IMR-90 (cell line): ENCODE measurements at regions not wholly inside any gene's neighbourhood (a gene's known extent, or its start where the extent isn't known, plus 50 kb on each side); places are given as distances from the start of the nearest gene placed in this dataset.

Source experiments
- ATAC-seq: fragments of 200-7000 bp; cut with Tn5 transposase; 2 replicates; pipeline ENCODE4 v1.9.1; 2020; ENCODE audit warnings: low read depth, mild to moderate bottlenecking, moderate library complexity
- BruUV-seq: library from RNA; stranded (reverse); fragments of 400-500 nt; replicated peaks from 2 replicates; lab custom pipeline; 2021; lab: Mats Ljungman, UMichigan
- CTCF ChIA-PET: fragments of 300-600 bp; formaldehyde crosslinking; extraction: SDS; loops from one replicate; lab custom pipeline; 2021; ENCODE audit warnings: antibody characterized with exemption; lab: Yijun Ruan, JAX
- POLR2A ChIA-PET: fragments of 300-600 bp; sonication (Branson Sonifier 250); formaldehyde crosslinking; loops from one replicate; lab custom pipeline; 2022; ENCODE audit warnings: antibody characterized with exemption; ENCODE audit not compliant: unreplicated experiment; lab: Charles Lee
- DNase-seq: peaks from one replicate; pipeline ENCODE4 v3.0.0; 2013
- H2AFZ ChIP-seq: replicated peaks from 2 replicates; pipeline ENCODE3; 2013; ENCODE audit warnings: low read length, mild to moderate bottlenecking; ENCODE audit not compliant: poor library complexity
- H2AK5ac ChIP-seq: 2 replicates; pipeline ENCODE4 v1.6.1; 2013; ENCODE audit warnings: low read depth, low read length, inconsistent platforms
- H2AK9ac ChIP-seq: replicated peaks from 2 replicates; pipeline ENCODE3; 2013; ENCODE audit warnings: mild to moderate bottlenecking, low read depth, low read length, moderate library complexity; ENCODE audit not compliant: poor library complexity
- H2BK120ac ChIP-seq: 2 replicates; pipeline ENCODE4 v1.6.1; 2013; ENCODE audit warnings: low read depth, low read length, inconsistent platforms
- H2BK15ac ChIP-seq: 3 replicates; pipeline ENCODE4 v1.6.1; 2013; ENCODE audit warnings: low read depth, low read length, inconsistent platforms
- H2BK20ac ChIP-seq: 2 replicates; pipeline ENCODE4 v1.6.1; 2013; ENCODE audit warnings: low read depth, mild to moderate bottlenecking, inconsistent platforms, low read length, moderate library complexity
- H2BK5ac ChIP-seq: 2 replicates; pipeline ENCODE4 v1.6.1; 2013; ENCODE audit warnings: mild to moderate bottlenecking, low read depth, low read length, inconsistent platforms; ENCODE audit not compliant: poor library complexity, severe bottlenecking
- H3K14ac ChIP-seq: replicated peaks from 2 replicates; pipeline ENCODE4 v1.6.1; 2013; ENCODE audit warnings: low read depth, low read length, inconsistent platforms
- H3K18ac ChIP-seq: 2 replicates; pipeline ENCODE4 v1.6.1; 2013; ENCODE audit warnings: low read depth, low read length, control low read depth
- H3K23ac ChIP-seq: 2 replicates; pipeline ENCODE4 v1.6.1; 2013; ENCODE audit warnings: low read depth, low read length, inconsistent platforms
- H3K27ac ChIP-seq: 2 replicates; pipeline ENCODE4 v1.5.1; 2013; ENCODE audit warnings: mild to moderate bottlenecking, control low read depth, low read length; ENCODE audit not compliant: insufficient read depth
- H3K27me3 ChIP-seq: 2 replicates; pipeline ENCODE4 v1.6.1; 2013; ENCODE audit warnings: low read length; ENCODE audit not compliant: control insufficient read depth, insufficient read depth
- H3K36me3 ChIP-seq: 2 replicates; pipeline ENCODE4 v1.6.1; 2013; ENCODE audit warnings: low read length, mixed read lengths; ENCODE audit not compliant: control insufficient read depth, insufficient read depth
- H3K4ac ChIP-seq: 2 replicates; pipeline ENCODE4 v1.6.1; 2013; ENCODE audit warnings: low read depth, low read length, inconsistent platforms
- H3K4me1 ChIP-seq: 2 replicates; pipeline ENCODE4 v1.6.1; 2013; ENCODE audit warnings: low read length, mixed read lengths; ENCODE audit not compliant: control insufficient read depth, insufficient read depth
- H3K4me2 ChIP-seq: 2 replicates; pipeline ENCODE4 v1.6.1; 2013; ENCODE audit warnings: low read depth, mild to moderate bottlenecking, control low read depth, low read length, moderate library complexity
- H3K4me3 ChIP-seq: 2 replicates; pipeline ENCODE4 v1.5.1; 2013; ENCODE audit warnings: low read depth, mild to moderate bottlenecking, control low read depth, low read length, moderate library complexity; ENCODE audit not compliant: insufficient read depth
- H3K56ac ChIP-seq: 2 replicates; pipeline ENCODE4 v1.6.1; 2013; ENCODE audit warnings: low read length, inconsistent platforms; ENCODE audit not compliant: insufficient read depth; ENCODE audit errors: extremely low read depth
- H3K79me1 ChIP-seq, 2 experiments: 2 replicates each; pipeline ENCODE4 v1.6.1; 2013; ENCODE audit warnings: low read length in 2 of 2, inconsistent platforms in 1 of 2, low read depth in 1 of 2
- H3K9ac ChIP-seq: 2 replicates; pipeline ENCODE4 v1.6.1; 2013; ENCODE audit warnings: low read depth, low read length, control low read depth
- H3K9me1 ChIP-seq: 2 replicates; pipeline ENCODE4 v1.6.1; 2013; ENCODE audit warnings: low read length, inconsistent platforms; ENCODE audit not compliant: insufficient read depth
- H3K9me3 ChIP-seq: 2 replicates; pipeline ENCODE4 v1.6.1; 2013; ENCODE audit warnings: low read length; ENCODE audit not compliant: control insufficient read depth, insufficient read depth
- H4K20me1 ChIP-seq: 2 replicates; pipeline ENCODE4 v1.6.1; 2013; ENCODE audit warnings: low read length, inconsistent platforms; ENCODE audit not compliant: insufficient read depth
- H4K5ac ChIP-seq: 2 replicates; pipeline ENCODE4 v1.6.1; 2013; ENCODE audit warnings: mild to moderate bottlenecking, low read depth, low read length, control low read depth
- H4K8ac ChIP-seq, 2 experiments: 2 replicates each; pipeline ENCODE4 v1.6.1; 2013; ENCODE audit warnings: low read depth in 2 of 2, low read length in 2 of 2, control low read depth in 1 of 2, inconsistent platforms in 1 of 2
- H4K91ac ChIP-seq: 2 replicates; pipeline ENCODE4 v1.6.1; 2013; ENCODE audit warnings: low read depth, low read length, inconsistent platforms; ENCODE audit not compliant: insufficient read depth
- CEBPB ChIP-seq: IDR thresholded peaks from 2 replicates; pipeline ENCODE4 v1.6.1; 2012; ENCODE audit warnings: low read depth, low read length, improper control_type of control experiment
- MAZ ChIP-seq: IDR thresholded peaks from 2 replicates; pipeline ENCODE4 v1.6.1; 2012; ENCODE audit warnings: low read depth, mild to moderate bottlenecking, low read length, improper control_type of control experiment, moderate library complexity, borderline replicate concordance
- WGBS, 2 experiments: methylation state at CpG; one replicate each; pipeline versions ENCODE4 v1.1.5 to v1.1.7; 2013; ENCODE audit warnings: missing lambda C conversion rate in 2 of 2; ENCODE audit not compliant: insufficient read length in 1 of 2; ENCODE audit errors: extremely low coverage in 2 of 2; 5-methylcytosine and 5-hydroxymethylcytosine counted together
- dilution Hi-C: fragments of 300-500 bp; cut with HindIII; formaldehyde crosslinking; loops from one replicate; pipeline ENCODE4 v1.14.3; 2018; ENCODE audit warnings: low sequenced_read_pairs; ENCODE audit not compliant: unreplicated experiment
- in situ Hi-C: fragments of 300-500 bp; cut with MboI; formaldehyde crosslinking; loops from 3 replicates; pipeline ENCODE4 v1.14.3; 2019; ENCODE audit warnings: low sequenced_read_pairs, inconsistent platforms, mixed read lengths
- intact Hi-C: fragments of 100-400 bp; cut with micrococcal nuclease; formaldehyde crosslinking; loops from 2 replicates; pipeline ENCODE4 v1.10.0; 2022

DNA sequence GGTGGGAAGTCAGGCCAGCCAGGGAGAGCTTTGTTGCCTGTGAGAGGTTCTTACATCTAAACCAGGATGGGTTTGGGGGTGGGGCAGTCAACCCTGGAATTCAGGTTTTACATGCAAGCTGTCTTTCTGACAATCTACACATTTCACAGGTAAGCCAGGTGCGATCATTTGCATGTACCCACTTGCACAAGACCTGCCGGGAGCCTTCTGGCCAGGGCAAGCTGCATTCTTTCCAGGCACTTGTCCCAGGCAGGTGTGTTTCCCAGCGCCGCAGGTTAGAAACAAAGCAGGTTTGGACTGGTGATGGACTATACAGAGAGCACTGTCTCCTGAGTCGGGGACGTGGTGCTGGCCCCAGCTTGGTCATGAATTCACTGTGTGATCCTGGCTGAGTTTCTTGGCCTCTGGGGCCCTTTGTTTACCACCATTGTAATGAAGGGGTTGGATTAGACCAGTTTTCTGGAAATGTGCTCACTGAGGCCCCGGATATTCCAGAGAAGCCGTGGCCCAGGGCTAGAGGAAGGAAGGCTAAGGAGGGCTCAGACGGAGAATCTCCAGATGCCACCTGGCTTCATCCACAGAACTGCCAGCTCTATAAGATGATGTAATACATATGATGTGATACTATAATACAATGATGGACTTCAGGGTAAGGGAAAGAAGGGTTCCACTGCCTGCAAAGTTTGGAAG is 205.2 kb upstream of the SVIL start:
- intact Hi-C loops (no loop called here), in situ Hi-C loops (no loop called here), dilution Hi-C loops (no loop called here)
- Histone ChIP-seq H3K56ac (no peak overlapping the region), H3K27me3 (peaks cover 12% of the 10 kb centered on the region), H3K79me1 (no peaks in the 10 kb centered on the region), H3K4me2 (no peak overlapping the region), H3K9me1 (0 out of 2 replicates have a peak, but pooled peaks cover 3% of the 10 kb centered on the region), H4K8ac (no peak overlapping the region), H3K4me1 (no peaks in the 10 kb centered on the region; the same call in 1 of the 2 replicates), H2AK5ac (no peak overlapping the region), H2BK120ac (no peak overlapping the region), H3K4me3 (no peak overlapping the region), H3K9me3 (peaks cover 2% of the 10 kb centered on the region; the same call in 1 of the 2 replicates), H2AK9ac (no peak overlapping the region), H3K36me3 (no peaks in the 10 kb centered on the region), H2BK20ac (no peak overlapping the region), H3K14ac (no peak overlapping the region), H2AFZ (no peak overlapping the region), H4K5ac (no peak overlapping the region), H3K9ac (no peak overlapping the region), H4K91ac (no peak overlapping the region), H3K18ac (no peak overlapping the region), H3K23ac (no peak overlapping the region), H2BK5ac (no peak overlapping the region), H3K27ac (no peak overlapping the region), H3K4ac (no peak overlapping the region), H2BK15ac (no peak overlapping the region), H4K20me1 (no peaks in the 10 kb centered on the region)
- ATAC-seq (no peak), DNase-seq (no peak)
- no TSS peak for BruUV-seq
- 100% methylated on average over 3 of the region's 9 CpGs; no CpG with 5 or more reads in 1 of the 2 experiments for WGBS, 2 experiments
- 0 out of 2 replicates have a peak, but pooled peaks have one; percentile 26 for TF ChIP-seq CEBPB
- no peak for TF ChIP-seq MAZ
- CTCF ChIA-PET, result no interaction called here
- POLR2A ChIA-PET, result no interaction called here
